GM10248 (cell line): ENCODE measurements at regions not wholly inside any gene's neighbourhood (a gene's known extent, or its start where the extent isn't known, plus 50 kb on each side); places are given as distances from the start of the nearest gene placed in this dataset.
"Not testable (repeated sequence)": the region's sequence is repeated elsewhere in the genome, so short reads cannot be mapped to it uniquely, and the experiment has no call there.

Source experiments
- CTCF ChIA-PET: fragments of 300-600 bp; sonication (Branson Sonifier 250); formaldehyde crosslinking; extraction: SDS; loops from one replicate; lab custom pipeline; 2021; ENCODE audit warnings: antibody characterized with exemption; lab: Yijun Ruan, JAX
- POLR2A ChIA-PET: fragments of 350-650 bp; sonication (Branson Sonifier 250); formaldehyde crosslinking; extraction: SDS; loops from one replicate; lab custom pipeline; 2020; ENCODE audit warnings: antibody characterized with exemption; lab: Yijun Ruan, JAX
- DNase-seq: peaks from one replicate; pipeline ENCODE4 v3.0.0; 2012; ENCODE audit errors: extremely low spot score
- CTCF ChIP-seq: IDR thresholded peaks from 2 replicates; pipeline ENCODE4 v1.5.1; 2012; ENCODE audit warnings: mild to moderate bottlenecking, low read depth; ENCODE audit errors: extremely low read depth, missing control alignments, control extremely low read depth

GRCh38 chr9:85876628-85877027 lies 64.3 kb upstream of the NAA35 start:
- CTCF ChIA-PET = interaction anchor here (1.4 to 2.1 kb wide), 3 partner anchors 12 to 29 kb away, joined by 3 to 7 read pairs (median 4); no protein-coding TSS in a partner anchor
- POLR2A ChIA-PET = interaction anchor here (0.6 kb wide), 1 partner anchor 14 kb away, joined by 3 read pairs; no protein-coding TSS in a partner anchor
- no peak for TF ChIP-seq CTCF
- no peak for DNase-seq

- DNase-seq, POLR2A ChIA-PET, CTCF ChIA-PET: not testable (repeated sequence)
These were observed 61.9 kb upstream of the NAA35 start for GRCh38 chr9:85878872-85879597.

- CTCF ChIA-PET = interaction anchor here (1.3 kb wide), 1 partner anchor 9 kb away, joined by 3 read pairs; no protein-coding TSS in a partner anchor
- POLR2A ChIA-PET, DNase-seq: not testable (repeated sequence)
These were observed 60.4 kb upstream of the NAA35 start for GRCh38 chr9:85880507-85880906.

GRCh38 chr9:85884256-85884655 lies 56.7 kb upstream of the NAA35 start:
- ChIA-PET POLR2A (no interaction called here), CTCF (no interaction called here)
- TF ChIP-seq CTCF = no peak
- no peak for DNase-seq

GRCh38 chr9:85890962-85891361 lies 50.0 kb upstream of the NAA35 start:
- no peak for TF ChIP-seq CTCF

More at GRCh38 chr9:85890962-85891361, 50.0 kb upstream of the NAA35 start:
- POLR2A ChIA-PET = no interaction called here
- CTCF ChIA-PET = interaction anchor here (1.2 kb wide), 1 partner anchor 9 kb away, joined by 4 read pairs; no protein-coding TSS in a partner anchor
- no peak for DNase-seq
